BLaER1 treated with 17β-estradiol and CSF1 and Interleukin-3, amounts not matched to agents 10 nM and 100 nM (cell line): ENCODE measurements at regions not wholly inside any gene's neighbourhood (a gene's known extent, or its start where the extent isn't known, plus 50 kb on each side); places are given as distances from the start of the nearest gene placed in this dataset.
"Not testable (repeated sequence)": the region's sequence is repeated elsewhere in the genome, so short reads cannot be mapped to it uniquely, and the experiment has no call there.

Source experiments
- H3K27ac ChIP-seq, 11 experiments: shearing (Covaris generic); formaldehyde crosslinking; 2 replicates each; pipeline ENCODE4 v1.8.1; 2022
- H3K27me3 ChIP-seq, 11 experiments: shearing (Covaris generic); formaldehyde crosslinking; 2 replicates each; pipeline ENCODE4 v1.8.1; 2022
- H3K36me3 ChIP-seq, 11 experiments: shearing (Covaris generic); formaldehyde crosslinking; 2 replicates each; pipeline ENCODE4 v1.8.1; 2022
- H3K4me1 ChIP-seq, 10 experiments: shearing (Covaris generic); formaldehyde crosslinking; 2 replicates each; pipeline ENCODE4 v1.8.1; 2022
- H3K4me2 ChIP-seq, 11 experiments: shearing (Covaris generic); formaldehyde crosslinking; 2 replicates each; pipeline ENCODE4 v1.8.1; 2022
- H3K4me3 ChIP-seq, 10 experiments: shearing (Covaris generic); formaldehyde crosslinking; 2 replicates each; pipeline ENCODE4 v1.8.1; 2022
- H3K9ac ChIP-seq, 11 experiments: shearing (Covaris generic); formaldehyde crosslinking; 2 replicates each; pipeline ENCODE4 v1.8.1; 2022
- H3K9me3 ChIP-seq, 11 experiments: shearing (Covaris generic); formaldehyde crosslinking; replicated peaks in 1 of 11; 2 replicates each; pipeline ENCODE4 v1.8.1; 2022
- H4K20me1 ChIP-seq, 11 experiments: shearing (Covaris generic); formaldehyde crosslinking; 2 replicates each; pipeline ENCODE4 v1.8.1; 2022
- Cebpa-rat ChIP-seq, 11 experiments: shearing (Covaris generic); IDR thresholded peaks; 2 replicates each; pipeline ENCODE4 v1.8.1; 2022

DNA sequence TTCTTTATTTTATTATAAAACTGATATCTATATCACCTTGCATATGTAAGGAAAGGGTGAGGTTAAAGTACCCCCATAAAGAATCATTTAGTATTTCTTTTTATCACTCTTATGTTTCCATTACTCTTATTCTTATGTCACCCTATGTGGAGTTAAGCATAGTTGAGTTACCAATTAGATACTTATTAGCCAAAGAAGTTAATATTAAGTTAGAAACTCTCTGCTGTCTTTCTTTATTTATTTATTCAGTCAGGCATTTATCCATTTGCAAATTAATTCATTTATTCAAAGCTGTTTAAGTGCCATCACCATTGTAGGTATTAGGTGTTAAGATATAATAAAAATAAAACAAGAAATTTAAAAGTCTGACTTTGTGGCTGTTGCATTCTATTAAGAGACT, 1279.1 kb upstream of the CITED2 start:
- Histone ChIP-seq H3K27me3 (no peaks in the 10 kb centered on the region), H3K9ac (no peak overlapping the region), H3K36me3 (no peaks in the 10 kb centered on the region), H4K20me1 (no peaks in the 10 kb centered on the region), H3K4me2 (no peak overlapping the region), H3K27ac (no peak overlapping the region), H3K4me1 (no peaks in the 10 kb centered on the region), H3K9me3 (peaks cover 0 to 14% (median 7%) of the 10 kb centered on the region in 11 experiments; a peak in 11 of 22 replicates), H3K4me3 (no peak overlapping the region)
- TF ChIP-seq Cebpa-rat (IDR thresholded peaks at IDR 0.05), result no peak

DNA sequence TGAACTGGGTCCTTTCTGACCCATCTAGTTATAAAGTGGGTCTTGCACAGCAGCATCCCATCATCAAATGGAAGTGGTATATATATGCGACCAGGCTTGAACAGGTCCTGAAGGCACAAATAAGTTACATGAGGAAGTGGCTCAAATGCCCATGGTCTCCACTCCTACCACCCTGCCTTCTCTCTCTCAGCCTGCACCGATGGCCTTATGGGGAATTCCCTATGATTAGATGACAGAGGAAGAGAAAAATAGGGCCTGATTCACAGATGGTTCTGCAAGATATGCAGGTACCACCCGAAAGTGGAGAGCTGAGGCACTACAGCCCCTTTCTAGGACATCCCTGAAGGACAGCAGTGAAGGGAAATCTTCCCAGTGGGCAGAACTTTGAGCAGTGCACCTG, 1275.1 kb upstream of the CITED2 start:
- not testable (repeated sequence) for H3K4me2 ChIP-seq, H3K27ac ChIP-seq, H3K9ac ChIP-seq, H3K4me1 ChIP-seq, H3K36me3 ChIP-seq, H3K4me3 ChIP-seq, H4K20me1 ChIP-seq, H3K27me3 ChIP-seq
- H3K9me3 ChIP-seq, result peaks cover 22 to 47% (median 40%) of the 10 kb centered on the region in 11 experiments

DNA sequence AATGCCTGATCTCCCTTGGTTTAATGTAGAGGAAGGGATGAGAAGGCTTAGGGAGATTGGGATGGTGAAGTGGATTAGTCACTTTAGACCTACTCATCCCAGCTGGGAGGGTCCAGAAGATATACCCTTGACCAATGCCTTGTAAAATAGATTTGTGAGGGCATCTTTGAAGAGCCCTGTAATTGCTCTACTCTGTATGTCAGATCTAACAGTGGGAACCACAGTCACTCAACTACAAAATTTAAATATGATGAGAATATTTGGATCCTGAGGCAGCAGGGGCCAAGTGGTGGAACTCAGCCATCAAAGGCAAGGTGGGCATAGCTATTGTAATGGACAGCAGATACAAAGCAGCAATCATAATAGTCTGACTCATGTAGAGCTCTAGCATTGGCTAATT, 1272.9 kb upstream of the CITED2 start:
- H3K4me1 ChIP-seq, H3K27ac ChIP-seq, H3K36me3 ChIP-seq, H3K9ac ChIP-seq, H4K20me1 ChIP-seq, H3K4me2 ChIP-seq, H3K27me3 ChIP-seq, H3K4me3 ChIP-seq: not testable (repeated sequence)
- peaks cover 35 to 69% (median 54%) of the 10 kb centered on the region in 11 experiments for H3K9me3 ChIP-seq

DNA sequence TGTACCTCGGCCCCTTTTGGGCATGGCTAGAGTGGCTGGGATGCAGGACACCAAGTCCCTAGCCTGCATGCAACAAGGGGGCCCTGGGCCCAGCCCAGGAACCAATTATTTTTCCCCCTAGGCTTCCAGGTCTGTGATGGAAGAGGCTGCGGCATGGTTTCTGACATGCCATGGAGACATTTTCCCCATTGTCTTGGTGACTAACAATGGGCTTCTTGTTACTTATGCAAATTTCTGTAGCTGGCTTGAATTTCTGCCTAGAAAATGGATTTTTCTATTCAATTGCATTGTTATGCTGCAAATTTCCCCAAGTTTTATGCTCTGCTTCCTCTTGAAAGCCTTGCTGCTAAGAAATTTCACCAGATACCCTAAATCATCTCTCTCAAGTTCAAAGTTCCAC, 1269.6 kb upstream of the CITED2 start:
- no peaks in the 10 kb centered on the region; a peak in 1 of 22 replicates for H3K36me3 ChIP-seq
- TF ChIP-seq Cebpa-rat (IDR thresholded peaks at IDR 0.05), result no peak
- H3K4me3 ChIP-seq, result no peak overlapping the region
- no peaks in the 10 kb centered on the region for H4K20me1 ChIP-seq
- peaks cover 35 to 64% (median 50%) of the 10 kb centered on the region in 11 experiments for H3K9me3 ChIP-seq
- H3K4me1 ChIP-seq, result peaks cover 0 to 6% (median under 1%) of the 10 kb centered on the region in 10 experiments; a peak in 8 of 20 replicates
- H3K27ac ChIP-seq, result no peak overlapping the region
- no peak overlapping the region for H3K9ac ChIP-seq
- no peak overlapping the region for H3K4me2 ChIP-seq
- no peaks in the 10 kb centered on the region for H3K27me3 ChIP-seq

DNA sequence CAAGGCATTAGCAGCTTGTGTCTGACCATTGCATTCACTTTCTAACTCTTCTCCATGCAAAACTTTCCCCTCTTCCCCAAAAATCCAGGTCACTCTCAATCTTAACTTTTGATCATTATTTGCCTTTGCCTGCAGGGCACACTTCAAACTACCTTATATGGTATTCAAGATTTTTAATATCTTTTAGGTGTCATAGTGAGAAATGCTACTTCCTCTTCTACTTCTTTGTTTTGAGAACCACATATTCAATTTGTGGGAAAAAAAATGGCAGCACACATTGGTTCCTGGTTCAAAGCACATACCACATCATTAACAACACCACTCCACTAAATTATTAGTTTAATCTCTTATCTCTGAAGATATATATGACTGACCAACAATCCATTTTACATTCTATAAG, 1267.0 kb upstream of the CITED2 start:
- Histone ChIP-seq H3K27ac (no peak overlapping the region), H3K9me3 (peaks cover 14 to 38% (median 25%) of the 10 kb centered on the region in 11 experiments), H3K4me1 (peaks cover 8 to 20% (median 11%) of the 10 kb centered on the region in 10 experiments; a peak in 19 of 20 replicates), H3K4me2 (no peak overlapping the region), H3K36me3 (no peaks in the 10 kb centered on the region; a peak in 1 of 22 replicates), H4K20me1 (no peaks in the 10 kb centered on the region), H3K27me3 (no peaks in the 10 kb centered on the region), H3K9ac (no peak overlapping the region), H3K4me3 (no peak overlapping the region)
- no peak for TF ChIP-seq Cebpa-rat (IDR thresholded peaks at IDR 0.05)

DNA sequence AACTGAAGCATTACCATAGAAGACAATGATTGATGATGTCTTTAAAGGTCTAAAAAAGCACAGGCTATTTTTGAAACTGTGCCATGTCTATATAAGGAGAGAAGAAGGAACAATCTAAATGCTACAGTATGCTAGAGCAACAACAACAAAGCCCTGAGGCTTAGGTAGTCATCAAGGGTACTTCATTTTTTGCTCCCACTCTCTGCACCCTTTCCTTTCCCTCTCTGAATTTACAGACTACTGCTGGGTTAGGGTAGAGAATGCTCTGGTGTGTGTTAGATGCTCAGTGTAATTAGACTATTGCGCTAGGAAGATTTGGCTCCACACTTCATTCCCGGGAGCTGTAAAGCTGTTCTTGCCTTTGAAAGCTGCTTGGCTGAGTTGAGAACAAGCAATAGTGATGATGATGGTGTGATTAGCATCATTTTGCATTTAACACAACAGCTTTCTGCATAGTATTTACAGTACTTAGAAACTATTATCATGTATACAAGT, 1262.5 kb upstream of the CITED2 start:
- Histone ChIP-seq H3K4me1 (peaks cover 12 to 33% (median 19%) of the 10 kb centered on the region in 10 experiments; a peak in 19 of 20 replicates), H3K36me3 (no peaks in the 10 kb centered on the region), H3K4me3 (no peak overlapping the region; a peak in 1 of 20 replicates), H3K4me2 (peak overlapping the region; percentile 25 to 75 (median 59); a peak in 21 of 22 replicates), H3K27ac (no peak overlapping the region), H3K9me3 (peaks cover 0 to 4% (median 0%) of the 10 kb centered on the region in 11 experiments; a peak in 1 of 22 replicates), H4K20me1 (no peaks in the 10 kb centered on the region), H3K27me3 (no peaks in the 10 kb centered on the region), H3K9ac (0 out of 22 replicates have a peak overlapping the region, but pooled peaks of 1 of the 11 experiments have one; percentile 31)
- no peak for TF ChIP-seq Cebpa-rat (IDR thresholded peaks at IDR 0.05)

DNA sequence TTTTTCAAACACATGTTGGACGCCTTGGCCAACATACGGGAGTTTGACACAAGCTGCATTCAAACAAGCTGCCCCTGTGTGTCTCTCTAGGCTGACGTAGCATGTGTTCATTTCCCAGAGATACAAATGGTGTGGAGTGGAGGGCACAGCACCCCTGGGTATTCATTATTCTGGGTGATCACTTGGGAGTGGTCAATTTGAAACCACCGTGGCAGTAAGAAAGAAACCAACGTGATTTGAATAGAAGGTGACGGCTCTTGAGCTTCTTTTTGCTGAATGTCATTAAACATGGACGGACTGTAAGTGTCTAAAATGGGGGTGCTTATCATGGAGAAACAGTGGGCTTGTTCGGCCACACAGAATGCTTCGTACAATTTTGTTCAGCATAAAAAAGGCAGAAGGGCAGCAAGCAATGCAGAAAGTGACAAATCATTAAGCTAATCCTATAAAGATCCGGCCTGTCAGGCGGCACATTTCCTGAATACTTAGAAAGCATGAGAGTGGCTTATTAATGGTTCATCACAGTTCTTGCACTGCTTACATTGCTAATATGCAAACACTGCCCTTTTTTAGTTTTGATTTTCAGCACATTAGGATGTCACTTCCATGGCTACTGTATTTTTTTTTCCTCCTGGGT, 1261.9 kb upstream of the CITED2 start:
- Histone ChIP-seq H3K4me3 (peak overlapping the region in 1 of 10 experiments; percentile 30; a peak in 2 of 20 replicates), H3K27me3 (no peaks in the 10 kb centered on the region), H3K4me2 (peak overlapping the region; percentile 25 to 75 (median 59)), H3K9me3 (peaks cover 0 to 4% (median 0%) of the 10 kb centered on the region in 11 experiments; a peak in 1 of 22 replicates), H4K20me1 (no peaks in the 10 kb centered on the region), H3K9ac (0 out of 22 replicates have a peak overlapping the region, but pooled peaks of 2 of the 11 experiments have one; percentile 4 to 31), H3K27ac (no peak overlapping the region), H3K36me3 (no peaks in the 10 kb centered on the region), H3K4me1 (peaks cover 12 to 33% (median 19%) of the 10 kb centered on the region in 10 experiments; a peak in 19 of 20 replicates)
- TF ChIP-seq Cebpa-rat (IDR thresholded peaks at IDR 0.05), result no peak

DNA sequence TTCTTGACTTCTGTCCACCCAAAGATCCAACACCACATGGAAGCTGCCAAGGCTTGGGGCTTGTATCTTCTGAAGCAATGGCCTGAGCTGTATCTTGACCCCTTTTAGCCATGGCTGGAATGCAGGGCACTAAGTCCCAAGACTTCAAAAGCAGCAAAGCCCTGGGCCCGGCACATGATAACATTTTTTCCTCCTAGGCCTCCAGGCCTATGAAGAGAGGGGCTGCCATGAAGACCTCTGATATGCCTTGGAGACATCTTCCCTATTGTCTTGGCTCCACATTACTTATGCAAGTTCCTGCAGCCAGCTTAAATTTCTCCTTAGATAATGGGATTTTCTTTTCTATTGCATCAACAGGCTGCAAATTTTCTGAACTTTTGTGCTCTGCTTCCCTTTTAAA, 1252.6 kb upstream of the CITED2 start:
- Histone ChIP-seq H4K20me1 (no peaks in the 10 kb centered on the region), H3K4me2 (no peak overlapping the region), H3K27ac (no peak overlapping the region), H3K9me3 (peaks cover 26 to 31% (median 29%) of the 10 kb centered on the region in 11 experiments), H3K9ac (no peak overlapping the region), H3K36me3 (peaks cover 0 to 6% (median 0%) of the 10 kb centered on the region in 11 experiments; a peak in 1 of 22 replicates), H3K4me1 (no peaks in the 10 kb centered on the region), H3K27me3 (no peaks in the 10 kb centered on the region), H3K4me3 (no peak overlapping the region)
- TF ChIP-seq Cebpa-rat (IDR thresholded peaks at IDR 0.05), result no peak

DNA sequence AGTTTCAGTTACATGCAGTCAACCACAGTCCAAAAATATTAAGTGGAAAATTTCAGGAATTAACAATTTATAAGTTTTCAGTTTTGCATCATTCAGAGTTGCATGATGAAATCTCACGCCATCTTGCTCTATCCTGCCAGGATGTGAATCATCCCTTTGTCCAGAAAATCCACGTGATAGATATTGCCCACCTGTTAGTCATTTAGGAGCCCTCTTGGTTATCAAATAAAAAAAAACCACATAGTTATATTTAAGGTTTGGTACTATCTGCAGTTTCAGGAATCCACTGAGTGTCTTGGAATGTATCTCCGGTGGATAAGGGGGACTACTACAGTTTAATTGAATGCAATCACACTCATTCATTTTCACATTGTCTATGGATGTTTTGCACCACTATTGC, 1249.0 kb upstream of the CITED2 start:
- Histone ChIP-seq H3K4me3 (no peak overlapping the region), H3K9me3 (peaks cover 24 to 31% (median 27%) of the 10 kb centered on the region in 11 experiments), H3K27ac (no peak overlapping the region), H3K9ac (no peak overlapping the region), H3K4me2 (no peak overlapping the region), H4K20me1 (no peaks in the 10 kb centered on the region), H3K4me1 (no peaks in the 10 kb centered on the region), H3K36me3 (peaks cover 0 to 6% (median 0%) of the 10 kb centered on the region in 11 experiments; a peak in 1 of 22 replicates), H3K27me3 (no peaks in the 10 kb centered on the region)
- TF ChIP-seq Cebpa-rat (IDR thresholded peaks at IDR 0.05), result no peak

DNA sequence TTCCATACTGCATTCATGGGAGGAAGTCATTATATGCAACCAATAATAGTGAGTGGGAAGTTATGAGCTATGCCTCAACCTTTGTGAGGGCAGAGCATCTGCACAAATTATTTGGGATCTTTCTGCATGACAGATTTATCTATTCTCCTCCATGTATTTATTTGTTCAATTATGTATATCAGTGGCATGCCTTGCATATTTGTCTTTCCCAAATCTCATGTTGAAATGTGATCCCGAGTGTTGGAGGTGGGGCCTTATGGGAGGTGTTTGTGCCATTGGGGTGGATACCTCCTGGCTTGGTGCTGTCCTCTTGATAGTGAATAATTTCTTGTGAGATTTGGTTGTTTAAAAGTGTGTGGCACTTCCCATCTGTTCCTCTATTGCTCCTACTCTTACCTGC, 1246.0 kb upstream of the CITED2 start:
- Histone ChIP-seq H3K9ac (no peak overlapping the region), H3K36me3 (no peaks in the 10 kb centered on the region), H3K4me3 (no peak overlapping the region), H4K20me1 (no peaks in the 10 kb centered on the region), H3K9me3 (peaks cover 0 to 5% (median 1%) of the 10 kb centered on the region in 11 experiments; a peak in 12 of 22 replicates), H3K4me1 (no peaks in the 10 kb centered on the region), H3K27me3 (no peaks in the 10 kb centered on the region), H3K4me2 (no peak overlapping the region), H3K27ac (no peak overlapping the region)
- no peak for TF ChIP-seq Cebpa-rat (IDR thresholded peaks at IDR 0.05)
